OCI-LY3 (cell line): ENCODE measurements at regions not wholly inside any gene's neighbourhood (a gene's known extent, or its start where the extent isn't known, plus 50 kb on each side); places are given as distances from the start of the nearest gene placed in this dataset.
"Not testable (repeated sequence)": the region's sequence is repeated elsewhere in the genome, so short reads cannot be mapped to it uniquely, and the experiment has no call there.

Experiments used
- H2AFZ ChIP-seq: fragments of 200-600, 300-600 bp; shearing (Covaris generic); 2 replicates; pipeline ENCODE4 v1.6.0; 2014; ENCODE audit warnings: antibody characterized with exemption, low read depth, low read length
- H3K27ac ChIP-seq: fragments of 200-600, 300-600 bp; sonication (generic); 2 replicates; pipeline ENCODE4 v1.5.1; 2014; ENCODE audit warnings: mild to moderate bottlenecking, low read length, moderate library complexity, mixed read lengths
- H3K27me3 ChIP-seq: fragments of 200-600, 300-600 bp; sonication (generic); 2 replicates; pipeline ENCODE4 v1.6.1; 2014; ENCODE audit warnings: low read depth, low read length, mixed read lengths
- H3K36me3 ChIP-seq: fragments of 200-600, 300-600 bp; sonication (generic); replicated peaks from 2 replicates; pipeline ENCODE3; 2014; ENCODE audit warnings: low read depth, low read length, mixed read lengths
- H3K4me1 ChIP-seq: fragments of 300-600, 200-600 bp; sonication (generic); 2 replicates; pipeline ENCODE4 v1.6.1; 2014; ENCODE audit warnings: low read length, mixed read lengths
- H3K4me2 ChIP-seq: fragments of 200-600, 300-600 bp; sonication (generic); 2 replicates; pipeline ENCODE4 v1.6.1; 2014; ENCODE audit warnings: low read length, mixed read lengths
- H3K4me3 ChIP-seq: fragments of 300-600, 200-600 bp; sonication (generic); 2 replicates; pipeline ENCODE4 v1.5.1; 2014; ENCODE audit warnings: antibody characterized with exemption, mild to moderate bottlenecking, low read length, moderate library complexity
- H3K79me2 ChIP-seq: fragments of 300-600, 200-600 bp; shearing (Covaris generic); 2 replicates; pipeline ENCODE4 v1.6.1; 2014; ENCODE audit warnings: mild to moderate bottlenecking, low read length, mixed read lengths
- H3K9ac ChIP-seq: fragments of 300-600, 200-600 bp; shearing (Covaris generic); 2 replicates; pipeline ENCODE4 v1.6.0; 2014; ENCODE audit warnings: mild to moderate bottlenecking, low read length, moderate library complexity
- H3K9me3 ChIP-seq: fragments of 200-600, 300-600 bp; shearing (Covaris generic); 2 replicates; pipeline ENCODE4 v1.6.1; 2014; ENCODE audit warnings: low read length, mixed read lengths; ENCODE audit not compliant: insufficient read depth
- H4K20me1 ChIP-seq: fragments of 200-600, 300-600 bp; sonication (generic); 2 replicates; pipeline ENCODE4 v1.6.1; 2016; ENCODE audit warnings: low read length, mixed read lengths; ENCODE audit not compliant: insufficient read depth
- CTCF ChIP-seq: fragments of 200-600, 300-600 bp; sonication (generic); IDR thresholded peaks from 2 replicates; pipeline ENCODE4 v1.5.1; 2014; ENCODE audit warnings: antibody characterized with exemption, low read length, low read depth
- EZH2phosphoT487 ChIP-seq: fragments of 200-600 bp; shearing (Covaris generic); IDR thresholded peaks from 2 replicates; pipeline ENCODE4 v1.6.1; 2018; ENCODE audit warnings: antibody characterized with exemption, mixed run types, low read depth

- H3K4me3 ChIP-seq, result no peak overlapping the region
- H3K4me2 ChIP-seq, result no peak overlapping the region
- H3K27ac ChIP-seq, result no peak overlapping the region
- H3K79me2 ChIP-seq, result no peaks in the 10 kb centered on the region
- no peak overlapping the region for H3K9ac ChIP-seq
- H3K27me3 ChIP-seq, result no peaks in the 10 kb centered on the region
- H4K20me1 ChIP-seq, result no peaks in the 10 kb centered on the region
- no peak overlapping the region for H2AFZ ChIP-seq
- H3K9me3 ChIP-seq, result no peaks in the 10 kb centered on the region
- H3K4me1 ChIP-seq, result no peaks in the 10 kb centered on the region
- H3K36me3 ChIP-seq, result no peaks in the 10 kb centered on the region
- TF ChIP-seq EZH2phosphoT487, result no peak
- no peak for TF ChIP-seq CTCF
Measured at GRCh38 chr7:110461621-110462020, 629.3 kb upstream of the LRRN3 start.

GRCh38 chr7:110470420-110470819 is 620.5 kb upstream of the LRRN3 start:
- Histone ChIP-seq H3K36me3 (no peaks in the 10 kb centered on the region), H3K79me2 (no peaks in the 10 kb centered on the region), H3K27me3 (no peaks in the 10 kb centered on the region), H3K4me2 (no peak overlapping the region), H3K4me3 (no peak overlapping the region), H3K9me3 (no peaks in the 10 kb centered on the region), H3K9ac (no peak overlapping the region), H4K20me1 (no peaks in the 10 kb centered on the region), H3K27ac (no peak overlapping the region), H2AFZ (no peak overlapping the region), H3K4me1 (no peaks in the 10 kb centered on the region)
- TF ChIP-seq EZH2phosphoT487 (no peak), CTCF (no peak)

GRCh38 chr7:110472419-110472818 is 618.5 kb upstream of the LRRN3 start:
- not testable (repeated sequence) for H3K4me2 ChIP-seq, H3K9me3 ChIP-seq, H3K36me3 ChIP-seq, H3K27me3 ChIP-seq, H4K20me1 ChIP-seq, H2AFZ ChIP-seq, H3K9ac ChIP-seq, H3K4me1 ChIP-seq, H3K4me3 ChIP-seq, H3K27ac ChIP-seq, H3K79me2 ChIP-seq

GRCh38 chr7:110480964-110481363 is 610.0 kb upstream of the LRRN3 start:
- H4K20me1 ChIP-seq, result no peaks in the 10 kb centered on the region
- no peaks in the 10 kb centered on the region for H3K36me3 ChIP-seq
- H3K9me3 ChIP-seq, result no peaks in the 10 kb centered on the region
- no peaks in the 10 kb centered on the region for H3K27me3 ChIP-seq
- H3K27ac ChIP-seq, result no peak overlapping the region
- no peak overlapping the region for H2AFZ ChIP-seq
- no peaks in the 10 kb centered on the region for H3K4me1 ChIP-seq
- no peak overlapping the region for H3K9ac ChIP-seq
- no peak overlapping the region for H3K4me3 ChIP-seq
- H3K4me2 ChIP-seq, result no peak overlapping the region
- no peak for TF ChIP-seq EZH2phosphoT487
- TF ChIP-seq CTCF, result no peak
- no peaks in the 10 kb centered on the region for H3K79me2 ChIP-seq

GRCh38 chr7:110483553-110483952 is 607.4 kb upstream of the LRRN3 start:
- no peaks in the 10 kb centered on the region for H3K79me2 ChIP-seq

More at GRCh38 chr7:110483553-110483952, 607.4 kb upstream of the LRRN3 start:
- TF ChIP-seq CTCF (no peak), EZH2phosphoT487 (no peak)
- Histone ChIP-seq H3K4me3 (no peak overlapping the region), H3K4me2 (no peak overlapping the region), H3K27me3 (no peaks in the 10 kb centered on the region), H4K20me1 (no peaks in the 10 kb centered on the region), H2AFZ (no peak overlapping the region), H3K27ac (no peak overlapping the region), H3K4me1 (no peaks in the 10 kb centered on the region), H3K9ac (no peak overlapping the region), H3K36me3 (no peaks in the 10 kb centered on the region), H3K9me3 (no peaks in the 10 kb centered on the region)
